Kidney (tissue), 13 donors: ENCODE measurements at regions not wholly inside any gene's neighbourhood (a gene's known extent, or its start where the extent isn't known, plus 50 kb on each side); places are given as distances from the start of the nearest gene placed in this dataset.

Source experiments
- DNase-seq, 5 donors: peaks; one replicate each; pipeline ENCODE4 v3.0.0-alpha.2; 2013 to 2020
- FAIRE-seq: peaks from 2 replicates; lab custom pipeline; 2012; peaks lifted over from hg19 to GRCh38; lab: Jason Lieb, UNC
- H3K27ac ChIP-seq, 2 donors: one replicate each; pipeline ENCODE4 v1.7.0; 2013; ENCODE audit warnings: low read depth in 2 of 2, low read length in 2 of 2, inconsistent platforms in 1 of 2
- H3K27me3 ChIP-seq: one replicate; pipeline ENCODE4 v1.7.1; 2013; ENCODE audit warnings: low read length, inconsistent platforms; ENCODE audit not compliant: control insufficient read depth, insufficient read depth
- H3K36me3 ChIP-seq, 3 donors: one replicate each; pipeline versions ENCODE4 v1.7.0 to v1.7.1; 2013; ENCODE audit warnings: low read length in 3 of 3, control low read depth in 1 of 3, inconsistent platforms in 1 of 3; ENCODE audit not compliant: insufficient read depth in 3 of 3, control insufficient read depth in 2 of 3
- H3K4me1 ChIP-seq, 3 donors: one replicate each; pipeline versions ENCODE4 v1.7.0 to v1.7.1; 2013; ENCODE audit warnings: low read length in 3 of 3, inconsistent platforms in 1 of 3, low read depth in 1 of 3; ENCODE audit not compliant: control insufficient read depth in 2 of 3, insufficient read depth in 2 of 3
- H3K4me3 ChIP-seq, 3 donors: one replicate each; pipeline versions ENCODE4 v1.7.0 to v1.8.1; 2013; ENCODE audit warnings: low read length in 3 of 3, control low read depth in 1 of 3, inconsistent platforms in 1 of 3
- H3K9ac ChIP-seq, 3 donors: one replicate each; pipeline versions ENCODE4 v1.7.0 to v1.7.1; 2013; ENCODE audit warnings: low read length in 3 of 3, control low read depth in 1 of 3, inconsistent platforms in 1 of 3
- H3K9me3 ChIP-seq, 3 donors: one replicate each; pipeline versions ENCODE4 v1.7.0 to v1.7.1; 2013; ENCODE audit warnings: low read length in 3 of 3, control low read depth in 1 of 3, inconsistent platforms in 1 of 3; ENCODE audit not compliant: control insufficient read depth in 2 of 3, insufficient read depth in 1 of 3
- intact Hi-C: fragments of 100-400 bp; cut with DNase I; formaldehyde crosslinking; loops from one replicate; pipeline ENCODE4 v1.11.1; 2022
- TF ChIP-seq, protein P1 (sequence below): IDR thresholded peaks from 3 replicates; pipeline ENCODE4 v1.5.1; 2012; ENCODE audit warnings: mild to moderate bottlenecking, moderate library complexity, borderline replicate concordance; ENCODE audit not compliant: insufficient read depth; ENCODE audit errors: extremely low read depth
- donor health status: control.
- donor health status: control.
- donor health status: control.
- donor health status: control.
- donor health status: control.
- donor health status: DM: yes; HTN: yes; CAD: no.
- donor health status: Normal renal cell carcinoma (clear cell type).

GRCh38 chr1:63004868-63005267 lies 220.9 kb downstream of the ATG4C start:
- TF ChIP-seq, protein P1, sequence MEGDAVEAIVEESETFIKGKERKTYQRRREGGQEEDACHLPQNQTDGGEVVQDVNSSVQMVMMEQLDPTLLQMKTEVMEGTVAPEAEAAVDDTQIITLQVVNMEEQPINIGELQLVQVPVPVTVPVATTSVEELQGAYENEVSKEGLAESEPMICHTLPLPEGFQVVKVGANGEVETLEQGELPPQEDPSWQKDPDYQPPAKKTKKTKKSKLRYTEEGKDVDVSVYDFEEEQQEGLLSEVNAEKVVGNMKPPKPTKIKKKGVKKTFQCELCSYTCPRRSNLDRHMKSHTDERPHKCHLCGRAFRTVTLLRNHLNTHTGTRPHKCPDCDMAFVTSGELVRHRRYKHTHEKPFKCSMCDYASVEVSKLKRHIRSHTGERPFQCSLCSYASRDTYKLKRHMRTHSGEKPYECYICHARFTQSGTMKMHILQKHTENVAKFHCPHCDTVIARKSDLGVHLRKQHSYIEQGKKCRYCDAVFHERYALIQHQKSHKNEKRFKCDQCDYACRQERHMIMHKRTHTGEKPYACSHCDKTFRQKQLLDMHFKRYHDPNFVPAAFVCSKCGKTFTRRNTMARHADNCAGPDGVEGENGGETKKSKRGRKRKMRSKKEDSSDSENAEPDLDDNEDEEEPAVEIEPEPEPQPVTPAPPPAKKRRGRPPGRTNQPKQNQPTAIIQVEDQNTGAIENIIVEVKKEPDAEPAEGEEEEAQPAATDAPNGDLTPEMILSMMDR, result peak; percentile 49
- Histone ChIP-seq H3K9me3 (no peaks in the 10 kb centered on the region), H3K9ac (no peak overlapping the region), H3K4me1 (no peaks in the 10 kb centered on the region), H3K36me3 (no peaks in the 10 kb centered on the region), H3K27ac (no peak overlapping the region), H3K27me3 (no peaks in the 10 kb centered on the region), H3K4me3 (no peak overlapping the region)
- FAIRE-seq (peak; percentile 27), DNase-seq (peak in 1 of 5 donors; percentile 39)
- intact Hi-C loops, result no loop called here

DNA sequence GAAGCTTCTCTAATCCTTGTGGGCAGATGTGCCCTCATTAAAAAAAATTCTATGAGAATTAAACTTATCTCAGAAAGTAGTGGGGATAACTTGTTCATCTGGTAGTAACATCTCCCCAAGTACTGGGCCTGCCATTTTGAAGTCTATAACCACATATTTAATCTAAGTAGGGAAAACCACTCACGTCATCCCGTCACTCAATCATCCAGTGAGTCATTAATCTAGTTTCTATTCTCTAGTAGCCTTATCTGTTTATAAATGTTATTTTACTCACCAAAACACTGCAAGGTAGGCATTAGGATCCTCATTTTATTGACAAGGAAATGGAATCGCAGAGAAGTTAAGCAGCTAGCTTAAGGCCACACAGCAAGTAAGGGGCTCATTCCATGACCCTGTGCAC lies 221.9 kb downstream of the ATG4C start:
- H3K36me3 ChIP-seq, result no peaks in the 10 kb centered on the region
- no peaks in the 10 kb centered on the region for H3K4me1 ChIP-seq
- no peak overlapping the region for H3K9ac ChIP-seq
- no peaks in the 10 kb centered on the region for H3K9me3 ChIP-seq
- no peaks in the 10 kb centered on the region for H3K27me3 ChIP-seq
- TF ChIP-seq, protein P1, result no peak
- DNase-seq, result no peak
- H3K4me3 ChIP-seq, result no peak overlapping the region
- H3K27ac ChIP-seq, result no peak overlapping the region
- no peak for FAIRE-seq
- intact Hi-C loops, result no loop called here

DNA sequence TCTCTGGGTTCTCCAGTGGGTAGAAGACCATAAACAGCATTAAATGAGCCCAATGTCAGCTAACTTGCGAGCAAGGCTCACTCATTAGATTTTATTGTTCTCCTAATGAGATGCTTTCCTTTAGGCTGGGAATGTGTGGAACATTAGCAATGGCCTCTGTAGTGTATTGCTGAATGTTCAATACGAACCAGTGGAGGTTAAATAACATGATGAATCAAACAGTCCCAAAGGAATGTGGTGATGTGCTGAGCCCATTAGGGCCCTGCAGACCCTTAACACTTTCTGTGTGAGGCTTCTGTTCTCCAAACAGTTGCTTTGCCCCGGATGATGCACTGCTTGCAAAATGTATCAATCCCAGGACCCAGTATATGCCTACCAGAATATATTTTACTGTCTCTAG lies 225.5 kb downstream of the ATG4C start:
- no peaks in the 10 kb centered on the region for H3K9me3 ChIP-seq
- H3K9ac ChIP-seq, result no peak overlapping the region
- intact Hi-C loops, result no loop called here
- H3K27me3 ChIP-seq, result no peaks in the 10 kb centered on the region
- H3K36me3 ChIP-seq, result no peaks in the 10 kb centered on the region
- H3K4me3 ChIP-seq, result no peak overlapping the region
- FAIRE-seq (no peak), DNase-seq (no peak)
- no peak overlapping the region for H3K27ac ChIP-seq
- peaks cover 0 to 4% (median 0%) of the 10 kb centered on the region in 3 donors for H3K4me1 ChIP-seq
- TF ChIP-seq, protein P1, result no peak
